Esophagus squamous epithelium (tissue), 5 donors: ENCODE measurements at regions not wholly inside any gene's neighbourhood (a gene's known extent, or its start where the extent isn't known, plus 50 kb on each side); places are given as distances from the start of the nearest gene placed in this dataset.

ENCODE experiments used
- DNase-seq: peaks from one replicate; lab custom pipeline; 2025; lab: John Stamatoyannopoulos, UW
- H3K27ac ChIP-seq, 4 donors: fragments of 200-600 bp; sonication (generic); one replicate each; pipeline ENCODE4 v1.5.1; 2016 to 2019; ENCODE audit warnings: mild to moderate bottlenecking in 1 of 4
- H3K27me3 ChIP-seq, 4 donors: fragments of 200-600 bp; sonication (generic); 1 replicate in 3 of 4; 2 replicates in 1 of 4; pipeline versions ENCODE4 v1.5.1 to v1.6.0; 2017 to 2021; ENCODE audit warnings: antibody characterized with exemption in 1 of 4
- H3K36me3 ChIP-seq, 3 donors: fragments of 200-600 bp; sonication (generic); one replicate each; pipeline ENCODE4 v1.5.1; 2016 to 2019
- H3K4me1 ChIP-seq, 3 donors: fragments of 200-600 bp; sonication (generic); one replicate each; pipeline ENCODE4 v1.5.1; 2017 to 2019
- H3K4me3 ChIP-seq, 4 donors: fragments of 200-600 bp; sonication (generic); 1 replicate in 3 of 4; 2 replicates in 1 of 4; pipeline ENCODE4 v1.5.1; 2016 to 2019; ENCODE audit warnings: mild to moderate bottlenecking in 2 of 4, moderate library complexity in 1 of 4
- H3K9me3 ChIP-seq, 3 donors: fragments of 200-600 bp; sonication (generic); one replicate each; pipeline ENCODE4 v1.5.1; 2016 to 2019
- CTCF ChIP-seq, 6 experiments: fragments of 450-650 bp in 4 of 6; fragments of 200-600 bp in 2 of 6; sonication (generic) in 2 of 6; IDR thresholded peaks; one replicate each; pipeline ENCODE4 v1.5.1; 2016 to 2019; ENCODE audit warnings: antibody characterized with exemption in 6 of 6, mild to moderate bottlenecking in 4 of 6, moderate library complexity in 4 of 6
- POLR2A ChIP-seq, 4 donors: fragments of 450-650 bp; IDR thresholded peaks; one replicate each; pipeline ENCODE4 v1.6.1; 2017; ENCODE audit warnings: antibody characterized with exemption in 4 of 4, mild to moderate bottlenecking in 4 of 4, moderate library complexity in 3 of 4
- WGBS, 2 donors: methylation state at CpG; one replicate each; pipeline ENCODE4 v1.1.5; 2018; 5-methylcytosine and 5-hydroxymethylcytosine counted together
- intact Hi-C: fragments of 100-400 bp; cut with DNase I; formaldehyde crosslinking; loops from one replicate; pipeline ENCODE4 v1.15.0; 2022
- donor health status: DM: yes; HTN: yes; CAD: no.

- H3K36me3 ChIP-seq = no peaks in the 10 kb centered on the region
- no peaks in the 10 kb centered on the region for H3K9me3 ChIP-seq
- intact Hi-C loops = no loop called here
- no peak for DNase-seq
- H3K4me3 ChIP-seq = no peak overlapping the region
- H3K4me1 ChIP-seq = no peaks in the 10 kb centered on the region
- no peak overlapping the region for H3K27ac ChIP-seq
- 68 to 79% methylated on average over 5 of the region's 5 CpGs for WGBS, 2 donors
- no peaks in the 10 kb centered on the region for H3K27me3 ChIP-seq
- no peak for TF ChIP-seq CTCF (IDR thresholded peaks at IDR 0.05)
- TF ChIP-seq POLR2A (IDR thresholded peaks at IDR 0.05) = no peak
Measured at GRCh38 chr16:66079671-66080334, 286.7 kb upstream of the CDH5 start.

GRCh38 chr16:66070140-66070917 lies 296.2 kb upstream of the CDH5 start:
- no peaks in the 10 kb centered on the region for H3K27me3 ChIP-seq
- no peak for DNase-seq
- no peak for TF ChIP-seq CTCF (IDR thresholded peaks at IDR 0.05)
- no peak for TF ChIP-seq POLR2A (IDR thresholded peaks at IDR 0.05)
- no peak overlapping the region for H3K4me3 ChIP-seq
- peaks cover 0 to 16% (median 8%) of the 10 kb centered on the region in 3 donors for H3K4me1 ChIP-seq
- H3K27ac ChIP-seq = no peak overlapping the region
- H3K36me3 ChIP-seq = no peaks in the 10 kb centered on the region
- intact Hi-C loops = no loop called here
- 62 to 73% methylated on average over 6 of the region's 6 CpGs for WGBS, 2 donors
- no peaks in the 10 kb centered on the region for H3K9me3 ChIP-seq

GRCh38 chr16:66069587-66069986 lies 296.9 kb upstream of the CDH5 start:
- H3K4me1 ChIP-seq = peaks cover 0 to 16% (median 8%) of the 10 kb centered on the region in 3 donors
- H3K9me3 ChIP-seq = no peaks in the 10 kb centered on the region
- no peaks in the 10 kb centered on the region for H3K36me3 ChIP-seq
- WGBS, 2 donors = 70 to 86% methylated on average over 3 of the region's 3 CpGs
- no peak overlapping the region for H3K4me3 ChIP-seq
- H3K27me3 ChIP-seq = no peaks in the 10 kb centered on the region
- H3K27ac ChIP-seq = no peak overlapping the region
- intact Hi-C loops = no loop called here
- no peak for DNase-seq
- TF ChIP-seq POLR2A (IDR thresholded peaks at IDR 0.05) (no peak), CTCF (IDR thresholded peaks at IDR 0.05) (no peak)

- Histone ChIP-seq H3K27me3 (no peaks in the 10 kb centered on the region), H3K4me1 (peaks cover 0 to 16% (median 8%) of the 10 kb centered on the region in 3 donors), H3K9me3 (no peaks in the 10 kb centered on the region), H3K36me3 (no peaks in the 10 kb centered on the region), H3K4me3 (no peak overlapping the region), H3K27ac (no peak overlapping the region)
- intact Hi-C loops = no loop called here
- no peak for DNase-seq
- TF ChIP-seq CTCF (IDR thresholded peaks at IDR 0.05) (no peak), POLR2A (IDR thresholded peaks at IDR 0.05) (no peak)
- 75 to 81% methylated on average over 2 of the region's 2 CpGs for WGBS, 2 donors
Measured at GRCh38 chr16:66066404-66066803, 300.1 kb upstream of the CDH5 start.

GRCh38 chr16:66065925-66066324 lies 300.6 kb upstream of the CDH5 start:
- H3K4me3 ChIP-seq = no peak overlapping the region
- 33 to 41% methylated on average over 4 of the region's 4 CpGs for WGBS, 2 donors
- H3K27me3 ChIP-seq = no peaks in the 10 kb centered on the region
- peaks cover 0 to 13% (median 8%) of the 10 kb centered on the region in 3 donors for H3K4me1 ChIP-seq
- H3K27ac ChIP-seq = no peak overlapping the region
- intact Hi-C loops = no loop called here
- TF ChIP-seq POLR2A (IDR thresholded peaks at IDR 0.05) (no peak), CTCF (IDR thresholded peaks at IDR 0.05) (no peak)
- DNase-seq = no peak
- H3K36me3 ChIP-seq = no peaks in the 10 kb centered on the region
- no peaks in the 10 kb centered on the region for H3K9me3 ChIP-seq
